ENCODE measurements at regions not wholly inside any gene's neighbourhood (a gene's known extent, or its start where the extent isn't known, plus 50 kb on each side); places are given as distances from the start of the nearest gene placed in this dataset.

GRCh38 chr13:107075576-107075975 lies 507.6 kb upstream of the ARGLU1 start:
- no peak for DNase-seq (ENCODE audit: low read depth in 1 of 2, low spot score in 1 of 2)

GRCh38 chr13:107070792-107071191 lies 502.9 kb upstream of the ARGLU1 start:
- no peak for DNase-seq (ENCODE audit: low read depth in 1 of 2, low spot score in 1 of 2)

GRCh38 chr13:107069108-107069776 lies 501.3 kb upstream of the ARGLU1 start:
- DNase-seq (ENCODE audit: low read depth in 1 of 2, low spot score in 1 of 2), result no peak

- DNase-seq (ENCODE audit: low read depth in 1 of 2, low spot score in 1 of 2), result no peak
These were observed 499.4 kb upstream of the ARGLU1 start for GRCh38 chr13:107067381-107067780.

- no peak for DNase-seq (ENCODE audit: low read depth in 1 of 2, low spot score in 1 of 2)
These were observed 498.4 kb upstream of the ARGLU1 start for GRCh38 chr13:107066355-107066754.

GRCh38 chr13:107065036-107065435 lies 497.1 kb upstream of the ARGLU1 start:
- DNase-seq (ENCODE audit: low read depth in 1 of 2, low spot score in 1 of 2), result no peak

- DNase-seq (ENCODE audit: low read depth in 1 of 2, low spot score in 1 of 2), result no peak
These were observed 489.2 kb upstream of the ARGLU1 start for GRCh38 chr13:107057028-107057631.

- DNase-seq (ENCODE audit: low read depth in 1 of 2, low spot score in 1 of 2), result no peak
These were observed 475.4 kb upstream of the ARGLU1 start for GRCh38 chr13:107043021-107043956.

GRCh38 chr13:107035778-107036177 lies 467.8 kb upstream of the ARGLU1 start:
- no peak for DNase-seq (ENCODE audit: low read depth in 1 of 2, low spot score in 1 of 2)

- DNase-seq (ENCODE audit: low read depth in 1 of 2, low spot score in 1 of 2), result no peak
These were observed 467.2 kb upstream of the ARGLU1 start for GRCh38 chr13:107035186-107035585.

GRCh38 chr13:107034236-107034872 lies 466.4 kb upstream of the ARGLU1 start:
- DNase-seq (ENCODE audit: low read depth in 1 of 2, low spot score in 1 of 2), result no peak

GRCh38 chr13:107031716-107032115 lies 463.8 kb upstream of the ARGLU1 start:
- DNase-seq (ENCODE audit: low read depth in 1 of 2, low spot score in 1 of 2), result no peak

GRCh38 chr13:107028751-107029150 lies 460.8 kb upstream of the ARGLU1 start:
- no peak for DNase-seq (ENCODE audit: low read depth in 1 of 2, low spot score in 1 of 2)

GRCh38 chr13:107025991-107026390 lies 458.1 kb upstream of the ARGLU1 start:
- no peak for DNase-seq (ENCODE audit: low read depth in 1 of 2, low spot score in 1 of 2)

- no peak for DNase-seq (ENCODE audit: low read depth in 1 of 2, low spot score in 1 of 2)
These were observed 455.4 kb upstream of the ARGLU1 start for GRCh38 chr13:107023335-107023734.

- no peak for DNase-seq (ENCODE audit: low read depth in 1 of 2, low spot score in 1 of 2)
These were observed 452.5 kb upstream of the ARGLU1 start for GRCh38 chr13:107020393-107020792.

GRCh38 chr13:107018285-107018684 lies 450.3 kb upstream of the ARGLU1 start:
- no peak for DNase-seq (ENCODE audit: low read depth in 1 of 2, low spot score in 1 of 2)

- no peak for DNase-seq (ENCODE audit: low read depth in 1 of 2, low spot score in 1 of 2)
These were observed 438.7 kb upstream of the ARGLU1 start for GRCh38 chr13:107006661-107007060.

- no peak for DNase-seq (ENCODE audit: low read depth in 1 of 2, low spot score in 1 of 2)
These were observed 437.6 kb upstream of the ARGLU1 start for GRCh38 chr13:107005577-107005976.

GRCh38 chr13:107003911-107004310 lies 436.0 kb upstream of the ARGLU1 start:
- DNase-seq (ENCODE audit: low read depth in 1 of 2, low spot score in 1 of 2), result no peak

- DNase-seq (ENCODE audit: low read depth in 1 of 2, low spot score in 1 of 2), result no peak
These were observed 430.7 kb upstream of the ARGLU1 start for GRCh38 chr13:106998664-106999063.
